Nephron progenitor cell (in vitro differentiated cells): ENCODE measurements at regions not wholly inside any gene's neighbourhood (a gene's known extent, or its start where the extent isn't known, plus 50 kb on each side); places are given as distances from the start of the nearest gene placed in this dataset.
A peak's percentile ranks its signal among the peaks of the same experiment; 100 is the strongest.

ENCODE experiments used
- DNase-seq: peaks from one replicate; pipeline ENCODE4 v3.0.0; 2021
- H3K27ac Mint-ChIP-seq: 2 replicates; pipeline ENCODE4 v1.8.0; 2021; ENCODE audit warnings: mild to moderate bottlenecking, moderate library complexity, mixed read lengths
- H3K27me3 Mint-ChIP-seq: 2 replicates; pipeline ENCODE4 v1.8.0; 2021; ENCODE audit warnings: mild to moderate bottlenecking, low read depth, mixed read lengths; ENCODE audit not compliant: poor library complexity
- H3K36me3 Mint-ChIP-seq: 2 replicates; pipeline ENCODE4 v1.8.0; 2021; ENCODE audit warnings: low read depth, mixed read lengths
- H3K4me1 Mint-ChIP-seq: 2 replicates; pipeline ENCODE4 v1.8.0; 2021; ENCODE audit warnings: mixed read lengths
- H3K4me3 Mint-ChIP-seq: 2 replicates; pipeline ENCODE4 v1.8.0; 2021; ENCODE audit warnings: mild to moderate bottlenecking, moderate library complexity, mixed read lengths
- H3K9me3 Mint-ChIP-seq: 2 replicates; pipeline ENCODE4 v1.8.0; 2021; ENCODE audit warnings: mild to moderate bottlenecking, moderate library complexity, mixed read lengths
- TF ChIP-seq, protein P1 (sequence below): fragments of 200-600 bp; sonication (generic); IDR thresholded peaks from 2 replicates; pipeline ENCODE4 v1.5.0; 2021; ENCODE audit warnings: antibody characterized with exemption

DNA sequence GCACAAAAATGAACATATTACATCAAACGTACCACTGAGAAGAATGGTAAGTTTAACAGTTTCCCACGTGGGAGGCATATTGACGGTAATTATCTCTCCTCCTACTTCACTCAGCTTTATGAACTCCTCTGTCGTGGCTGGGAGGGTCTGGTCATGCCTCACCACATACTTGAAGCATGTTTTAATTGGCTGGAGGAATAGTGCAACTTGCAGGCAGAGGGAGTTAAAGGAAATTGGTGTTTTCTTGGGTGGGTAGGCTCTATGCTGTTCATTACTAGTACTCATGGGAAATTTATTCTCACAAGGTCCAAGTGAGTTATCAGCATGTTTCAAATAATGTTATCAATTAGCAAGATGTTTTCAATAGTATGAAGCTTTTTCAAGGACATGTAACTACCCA lies 767.0 kb downstream of the PLCL1 start:
- H3K4me1 Mint-ChIP-seq: peaks cover 9% of the 10 kb centered on the region
- peaks cover 4% of the 10 kb centered on the region for H3K9me3 Mint-ChIP-seq
- H3K36me3 Mint-ChIP-seq: no peaks in the 10 kb centered on the region
- H3K4me3 Mint-ChIP-seq: no peak overlapping the region
- peak; percentile 9 for DNase-seq
- H3K27me3 Mint-ChIP-seq: no peaks in the 10 kb centered on the region
- peak overlapping the region; percentile 33 for H3K27ac Mint-ChIP-seq
- TF ChIP-seq, protein P1, sequence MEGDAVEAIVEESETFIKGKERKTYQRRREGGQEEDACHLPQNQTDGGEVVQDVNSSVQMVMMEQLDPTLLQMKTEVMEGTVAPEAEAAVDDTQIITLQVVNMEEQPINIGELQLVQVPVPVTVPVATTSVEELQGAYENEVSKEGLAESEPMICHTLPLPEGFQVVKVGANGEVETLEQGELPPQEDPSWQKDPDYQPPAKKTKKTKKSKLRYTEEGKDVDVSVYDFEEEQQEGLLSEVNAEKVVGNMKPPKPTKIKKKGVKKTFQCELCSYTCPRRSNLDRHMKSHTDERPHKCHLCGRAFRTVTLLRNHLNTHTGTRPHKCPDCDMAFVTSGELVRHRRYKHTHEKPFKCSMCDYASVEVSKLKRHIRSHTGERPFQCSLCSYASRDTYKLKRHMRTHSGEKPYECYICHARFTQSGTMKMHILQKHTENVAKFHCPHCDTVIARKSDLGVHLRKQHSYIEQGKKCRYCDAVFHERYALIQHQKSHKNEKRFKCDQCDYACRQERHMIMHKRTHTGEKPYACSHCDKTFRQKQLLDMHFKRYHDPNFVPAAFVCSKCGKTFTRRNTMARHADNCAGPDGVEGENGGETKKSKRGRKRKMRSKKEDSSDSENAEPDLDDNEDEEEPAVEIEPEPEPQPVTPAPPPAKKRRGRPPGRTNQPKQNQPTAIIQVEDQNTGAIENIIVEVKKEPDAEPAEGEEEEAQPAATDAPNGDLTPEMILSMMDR: no peak

DNA sequence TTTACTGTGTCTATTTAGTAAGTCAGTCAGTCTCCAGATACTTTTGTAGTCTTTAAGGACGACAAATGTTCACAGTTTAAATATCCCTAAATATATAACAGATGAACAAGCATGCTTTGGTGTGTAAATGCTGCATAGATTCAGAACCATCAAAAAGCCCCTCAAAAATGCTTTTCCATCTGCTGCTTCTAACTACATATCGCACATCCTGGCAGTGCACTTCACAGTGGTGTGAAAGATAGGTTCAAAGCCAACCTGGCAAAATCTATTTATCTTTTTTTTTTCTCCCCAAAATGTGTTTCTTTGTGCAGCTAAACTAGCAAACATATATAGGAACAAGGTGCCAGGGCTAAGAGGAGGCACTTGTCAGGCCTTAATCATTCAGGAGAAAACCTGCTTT lies 753.8 kb downstream of the PLCL1 start:
- Mint-ChIP-seq H3K27ac (no peak overlapping the region), H3K27me3 (no peaks in the 10 kb centered on the region), H3K4me3 (no peak overlapping the region), H3K4me1 (no peaks in the 10 kb centered on the region), H3K36me3 (peaks cover 6% of the 10 kb centered on the region), H3K9me3 (peaks cover 34% of the 10 kb centered on the region)
- TF ChIP-seq, protein P1: no peak
- DNase-seq: no peak

DNA sequence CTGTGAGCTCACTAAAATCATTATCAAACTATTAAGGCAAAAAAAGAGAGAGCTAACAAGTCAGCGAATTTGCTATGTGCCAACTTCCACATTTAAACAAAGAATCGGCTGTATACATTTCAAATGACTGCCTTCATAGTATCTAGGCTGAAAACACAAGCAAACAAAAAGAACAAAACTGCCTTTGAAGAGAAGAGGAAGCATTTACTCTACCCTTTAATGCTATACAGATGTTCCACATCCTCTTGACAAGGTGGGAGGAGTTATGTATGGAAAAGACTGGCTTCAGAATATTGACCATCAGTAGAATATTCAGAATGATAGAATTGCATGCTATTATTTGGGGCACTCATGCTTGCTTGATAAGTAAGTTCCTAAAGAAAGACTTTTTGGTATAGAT lies 741.7 kb downstream of the PLCL1 start:
- no peaks in the 10 kb centered on the region for H3K27me3 Mint-ChIP-seq
- no peak overlapping the region for H3K27ac Mint-ChIP-seq
- H3K9me3 Mint-ChIP-seq: no peaks in the 10 kb centered on the region
- TF ChIP-seq, protein P1: no peak
- no peaks in the 10 kb centered on the region for H3K4me1 Mint-ChIP-seq
- H3K36me3 Mint-ChIP-seq: no peaks in the 10 kb centered on the region
- no peak for DNase-seq
- H3K4me3 Mint-ChIP-seq: no peak overlapping the region

DNA sequence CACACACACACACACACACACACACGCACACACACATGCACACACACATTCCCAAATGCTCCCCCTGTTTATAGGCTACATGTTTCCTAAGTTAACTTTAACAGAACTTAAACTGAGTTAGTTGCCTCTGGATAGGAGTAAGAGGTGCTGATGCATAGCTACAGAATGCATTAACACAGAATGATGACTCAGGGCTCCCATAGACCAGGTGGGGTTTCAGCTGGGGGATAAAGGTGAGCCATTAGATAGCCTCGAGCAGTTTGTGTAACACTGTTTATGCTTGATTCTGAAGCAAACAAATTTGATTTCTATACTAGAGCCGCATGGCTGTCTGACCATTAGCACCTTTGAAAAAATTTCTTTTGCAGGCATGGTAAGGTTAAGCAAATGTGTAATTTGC lies 741.0 kb downstream of the PLCL1 start:
- no peak overlapping the region for H3K27ac Mint-ChIP-seq
- H3K9me3 Mint-ChIP-seq: no peaks in the 10 kb centered on the region
- no peaks in the 10 kb centered on the region for H3K27me3 Mint-ChIP-seq
- H3K36me3 Mint-ChIP-seq: no peaks in the 10 kb centered on the region
- no peaks in the 10 kb centered on the region for H3K4me1 Mint-ChIP-seq
- no peak for DNase-seq
- TF ChIP-seq, protein P1: no peak
- no peak overlapping the region for H3K4me3 Mint-ChIP-seq

DNA sequence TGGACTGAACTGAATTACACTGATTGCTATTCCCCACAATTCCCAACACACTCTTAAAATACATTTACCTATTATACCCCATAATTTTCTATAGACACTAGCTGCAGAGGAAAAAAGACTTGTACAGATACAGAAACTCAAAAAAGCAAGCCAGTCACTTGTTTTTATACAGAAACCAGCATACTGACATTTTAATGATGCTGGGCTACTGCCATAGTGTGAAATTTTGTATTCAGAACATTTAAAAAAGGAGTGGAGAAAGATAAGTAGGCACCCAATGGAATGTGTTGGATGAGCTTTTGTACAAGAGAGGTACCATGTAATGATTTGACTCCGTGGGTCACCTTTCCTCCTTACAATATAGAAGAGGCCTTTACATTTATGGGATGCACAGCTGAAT lies 740.1 kb downstream of the PLCL1 start:
- DNase-seq: no peak
- TF ChIP-seq, protein P1: no peak
- no peak overlapping the region for H3K27ac Mint-ChIP-seq

DNA sequence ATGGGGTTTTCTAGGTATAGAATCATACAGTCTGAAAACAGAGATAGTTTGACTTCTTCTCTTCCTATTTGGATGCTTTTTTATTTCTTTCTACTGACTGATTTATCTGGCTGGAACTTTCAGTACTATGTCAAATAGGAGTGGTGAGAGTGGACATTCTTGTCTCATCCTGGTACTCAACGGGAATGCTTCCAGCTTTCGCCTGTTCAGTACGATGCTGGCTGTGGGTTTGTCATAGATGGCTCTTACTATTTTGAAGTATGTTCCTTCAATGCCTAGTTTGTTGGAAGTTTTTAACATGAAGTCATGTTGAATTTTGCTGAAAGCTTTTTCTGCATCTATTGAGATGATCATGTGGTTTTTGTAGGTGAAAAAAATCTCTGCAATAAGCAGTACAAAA lies 730.4 kb downstream of the PLCL1 start:
- no peaks in the 10 kb centered on the region for H3K4me1 Mint-ChIP-seq
- TF ChIP-seq, protein P1: no peak
- peaks cover 5% of the 10 kb centered on the region for H3K9me3 Mint-ChIP-seq
- no peak for DNase-seq
- no peaks in the 10 kb centered on the region for H3K27me3 Mint-ChIP-seq
- no peak overlapping the region for H3K27ac Mint-ChIP-seq
- no peaks in the 10 kb centered on the region for H3K36me3 Mint-ChIP-seq
- no peak overlapping the region for H3K4me3 Mint-ChIP-seq

More for the DNA sequence above, 740.1 kb downstream of the PLCL1 start:
- Mint-ChIP-seq H3K9me3 (no peaks in the 10 kb centered on the region), H3K4me1 (no peaks in the 10 kb centered on the region), H3K27me3 (no peaks in the 10 kb centered on the region), H3K4me3 (no peak overlapping the region), H3K36me3 (no peaks in the 10 kb centered on the region)
